ENCODE measurements at regions not wholly inside any gene's neighbourhood (a gene's known extent, or its start where the extent isn't known, plus 50 kb on each side); places are given as distances from the start of the nearest gene placed in this dataset.

- TF ChIP-seq CTCF (IDR thresholded peaks at IDR 0.05) (no peak), POLR2A (IDR thresholded peaks at IDR 0.05) (no peak)
Observed at GRCh38 chr5:54643685-54644106, 126.1 kb downstream of the SNX18 start.

Measured in right lobe of liver (tissue), 4 donors.